ENCODE measurements at regions not wholly inside any gene's neighbourhood (a gene's known extent, or its start where the extent isn't known, plus 50 kb on each side); places are given as distances from the start of the nearest gene placed in this dataset.

DNA sequence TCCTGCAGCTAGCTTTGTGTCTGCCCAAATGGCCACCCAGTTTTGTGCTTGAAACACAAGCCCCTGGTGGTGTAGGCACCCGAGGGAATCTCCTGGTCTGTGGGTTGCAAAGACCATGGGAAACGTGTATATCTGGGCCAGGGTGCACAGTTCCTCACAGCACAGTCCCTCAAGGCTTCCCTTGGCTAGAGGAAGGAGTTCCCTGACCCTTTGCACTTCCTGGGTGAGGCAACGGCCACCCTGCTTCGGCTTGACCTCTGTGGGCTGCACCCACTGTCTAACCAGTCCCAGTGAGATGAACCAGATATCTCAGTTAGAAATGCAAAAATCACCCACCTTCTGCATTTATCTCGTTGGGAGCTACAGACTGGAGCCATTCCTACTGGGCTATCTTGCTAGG, 865.0 kb upstream of the ACO1 start:
- TF ChIP-seq, protein P1, sequence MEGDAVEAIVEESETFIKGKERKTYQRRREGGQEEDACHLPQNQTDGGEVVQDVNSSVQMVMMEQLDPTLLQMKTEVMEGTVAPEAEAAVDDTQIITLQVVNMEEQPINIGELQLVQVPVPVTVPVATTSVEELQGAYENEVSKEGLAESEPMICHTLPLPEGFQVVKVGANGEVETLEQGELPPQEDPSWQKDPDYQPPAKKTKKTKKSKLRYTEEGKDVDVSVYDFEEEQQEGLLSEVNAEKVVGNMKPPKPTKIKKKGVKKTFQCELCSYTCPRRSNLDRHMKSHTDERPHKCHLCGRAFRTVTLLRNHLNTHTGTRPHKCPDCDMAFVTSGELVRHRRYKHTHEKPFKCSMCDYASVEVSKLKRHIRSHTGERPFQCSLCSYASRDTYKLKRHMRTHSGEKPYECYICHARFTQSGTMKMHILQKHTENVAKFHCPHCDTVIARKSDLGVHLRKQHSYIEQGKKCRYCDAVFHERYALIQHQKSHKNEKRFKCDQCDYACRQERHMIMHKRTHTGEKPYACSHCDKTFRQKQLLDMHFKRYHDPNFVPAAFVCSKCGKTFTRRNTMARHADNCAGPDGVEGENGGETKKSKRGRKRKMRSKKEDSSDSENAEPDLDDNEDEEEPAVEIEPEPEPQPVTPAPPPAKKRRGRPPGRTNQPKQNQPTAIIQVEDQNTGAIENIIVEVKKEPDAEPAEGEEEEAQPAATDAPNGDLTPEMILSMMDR (IDR thresholded peaks at IDR 0.05; ENCODE audit: low read length), result no peak
- no peak for TF ChIP-seq EZH2 (IDR thresholded peaks at IDR 0.05; ENCODE audit: borderline replicate concordance, low read length)
